ENCODE measurements at regions not wholly inside any gene's neighbourhood (a gene's known extent, or its start where the extent isn't known, plus 50 kb on each side); places are given as distances from the start of the nearest gene placed in this dataset.

- TF ChIP-seq CTCF (IDR thresholded peaks at IDR 0.05; ENCODE audit: low read depth, low read length, missing input control) = no peak
- no peak for TF ChIP-seq ATF3 (IDR thresholded peaks at IDR 0.05)
- TF ChIP-seq SP1 (IDR thresholded peaks at IDR 0.05) = no peak
- no peak for TF ChIP-seq JUND (IDR thresholded peaks at IDR 0.05)
- TF ChIP-seq EGR1 (IDR thresholded peaks at IDR 0.05; ENCODE audit: low read depth in 2 of 2) = no peak
- TF ChIP-seq HNF4G (IDR thresholded peaks at IDR 0.05) = no peak
- no peak for TF ChIP-seq TAF1 (conservative IDR thresholded peaks at IDR 0.05)
- TF ChIP-seq FOXA2 (IDR thresholded peaks at IDR 0.05) = no peak
- no peak for TF ChIP-seq RXRA (IDR thresholded peaks at IDR 0.05)
- no peak for TF ChIP-seq REST (IDR thresholded peaks at IDR 0.05)
Observed at GRCh38 chr4:95959633-95960032, 119.7 kb downstream of the PDHA2 start.

All from liver (tissue), 3 donors.